GM18505 (cell line): ENCODE measurements at regions not wholly inside any gene's neighbourhood (a gene's known extent, or its start where the extent isn't known, plus 50 kb on each side); places are given as distances from the start of the nearest gene placed in this dataset.
A peak's percentile ranks its signal among the peaks of the same experiment; 100 is the strongest.
"Not testable (repeated sequence)": the region's sequence is repeated elsewhere in the genome, so short reads cannot be mapped to it uniquely, and the experiment has no call there.

Experiments used
- ATAC-seq: cut with Tn5 transposase; IDR thresholded peaks from one replicate; pipeline ENCODE4 v1.9.1; 2021; ENCODE audit not compliant: unreplicated experiment
- POLR2A ChIP-seq: IDR thresholded peaks from 4 replicates; pipeline ENCODE4 v1.6.1; 2011; ENCODE audit warnings: borderline replicate concordance; ENCODE audit not compliant: insufficient read depth, insufficient read length; ENCODE audit errors: extremely low read depth

DNA sequence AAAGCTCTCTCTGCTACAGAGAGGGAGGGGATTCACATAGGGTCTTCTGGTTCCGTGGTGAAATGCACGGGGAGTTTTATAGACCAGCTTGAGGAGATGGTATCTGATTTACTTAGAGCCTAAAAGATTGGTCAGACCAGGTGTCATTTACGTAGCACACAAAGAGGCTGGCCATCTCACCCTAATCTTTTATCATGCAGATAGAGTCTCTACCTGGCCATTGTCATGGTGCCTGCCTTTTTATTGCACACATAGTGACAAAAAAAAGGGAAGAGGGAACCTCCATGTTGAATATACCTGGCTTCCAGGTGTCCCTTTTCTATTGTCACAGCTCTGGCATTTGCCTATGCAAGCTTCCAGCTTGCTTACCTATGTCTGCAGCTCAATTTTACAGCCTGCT is 1456.1 kb downstream of the GATA3 start:
- no peak for ATAC-seq
- TF ChIP-seq POLR2A: no peak

DNA sequence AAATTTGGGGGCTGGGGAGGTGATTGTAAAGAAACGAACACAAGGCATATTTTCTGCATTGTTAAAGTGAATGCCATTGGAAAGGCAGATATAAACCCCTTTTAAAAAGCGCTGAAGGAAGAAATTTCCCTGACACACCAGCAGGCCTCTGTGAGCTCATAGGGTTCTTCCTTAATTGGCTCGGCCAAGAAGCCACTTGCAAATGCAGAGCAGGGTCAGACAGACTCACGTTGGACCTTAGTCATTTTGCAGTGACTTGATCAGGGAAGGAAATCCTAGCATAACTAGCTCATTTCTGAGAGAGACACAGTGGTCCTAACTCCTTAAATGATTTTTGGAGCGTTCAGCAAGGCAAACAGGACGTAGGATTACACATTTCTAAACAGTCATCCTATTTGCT is 1461.4 kb downstream of the GATA3 start:
- ATAC-seq: no peak
- no peak for TF ChIP-seq POLR2A

DNA sequence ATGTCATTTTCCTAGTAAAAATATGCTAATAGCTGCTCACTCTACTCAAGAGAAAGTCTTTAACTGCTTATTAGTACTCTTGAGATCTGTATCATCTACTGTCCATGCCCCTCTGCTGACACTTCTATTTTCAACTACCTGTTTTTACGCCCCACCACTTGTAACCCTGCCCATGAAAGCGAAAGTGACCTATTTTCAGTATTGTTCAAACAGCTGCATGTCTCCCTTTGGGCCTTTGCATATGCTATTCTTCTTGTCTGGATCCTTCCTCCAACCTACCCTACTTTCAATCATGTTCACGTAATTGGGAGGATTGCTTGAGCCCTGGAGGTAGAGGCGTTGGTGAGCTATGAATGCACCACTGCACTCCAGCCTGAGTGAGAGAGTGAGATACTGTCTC is 1481.3 kb downstream of the GATA3 start:
- ATAC-seq: peak; percentile 81
- TF ChIP-seq POLR2A: no peak

DNA sequence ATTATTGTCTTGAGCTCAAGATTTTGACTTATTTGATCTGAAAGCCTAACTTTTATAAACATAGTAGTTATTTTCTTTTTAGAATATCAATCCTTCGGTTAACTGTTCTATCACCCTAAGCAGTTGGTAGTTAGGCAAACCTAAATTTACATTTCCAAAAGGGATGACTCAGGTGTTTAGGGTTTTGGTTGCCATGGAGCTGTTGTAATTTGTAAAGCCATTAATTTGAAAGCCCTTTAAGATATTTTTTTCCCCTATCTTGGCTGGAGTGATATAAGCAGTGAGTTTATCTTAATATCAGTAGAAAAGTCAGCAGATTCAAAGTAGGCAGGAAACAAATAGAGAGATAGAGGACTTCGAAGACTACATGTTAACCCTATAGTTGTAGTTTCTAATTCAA is 1472.6 kb upstream of the CELF2 start:
- no peak for ATAC-seq
- TF ChIP-seq POLR2A: no peak

DNA sequence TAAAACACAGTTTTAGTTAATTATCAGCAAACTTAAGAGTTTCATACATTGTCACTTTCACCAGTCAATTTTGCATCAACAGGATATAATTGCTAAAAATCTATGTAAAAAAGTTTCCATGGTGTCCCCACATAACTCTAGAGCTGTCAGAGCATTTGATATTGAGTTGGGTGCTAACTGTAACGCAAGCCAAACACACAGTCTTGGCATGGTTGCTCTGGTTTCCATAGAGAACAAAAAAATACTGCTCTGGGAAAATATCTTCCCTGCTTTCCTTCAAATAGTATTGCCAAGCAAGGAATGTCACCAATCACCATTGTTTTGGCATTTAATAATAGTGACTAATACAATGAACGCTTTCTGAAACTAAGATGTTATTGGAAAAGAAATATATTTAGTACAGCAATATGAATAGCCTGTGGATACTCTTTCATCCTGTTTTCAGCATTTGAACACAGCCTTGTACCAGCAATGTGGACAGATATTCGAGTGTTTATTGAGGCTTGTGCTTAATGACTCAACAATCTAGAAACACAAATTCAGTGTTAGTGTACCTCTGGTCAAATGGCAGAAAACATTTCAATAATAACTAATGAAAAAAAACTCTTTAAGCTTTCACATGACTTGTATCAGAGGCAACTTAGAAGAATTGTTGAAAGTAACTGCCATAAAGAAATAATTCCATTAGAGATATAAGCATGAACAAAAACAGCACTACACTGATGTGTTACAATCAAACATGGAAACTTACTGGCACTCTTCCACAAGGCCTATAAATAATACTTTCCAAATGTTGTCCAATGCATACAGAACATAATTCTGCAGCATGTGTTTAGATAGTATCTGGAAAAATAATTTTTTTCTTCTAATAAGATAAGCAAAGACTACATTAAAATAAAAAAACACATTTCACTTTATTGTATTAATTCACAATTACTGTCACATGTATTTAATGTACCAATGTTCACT is 1469.5 kb upstream of the CELF2 start:
- no peak for TF ChIP-seq POLR2A
- no peak for ATAC-seq

DNA sequence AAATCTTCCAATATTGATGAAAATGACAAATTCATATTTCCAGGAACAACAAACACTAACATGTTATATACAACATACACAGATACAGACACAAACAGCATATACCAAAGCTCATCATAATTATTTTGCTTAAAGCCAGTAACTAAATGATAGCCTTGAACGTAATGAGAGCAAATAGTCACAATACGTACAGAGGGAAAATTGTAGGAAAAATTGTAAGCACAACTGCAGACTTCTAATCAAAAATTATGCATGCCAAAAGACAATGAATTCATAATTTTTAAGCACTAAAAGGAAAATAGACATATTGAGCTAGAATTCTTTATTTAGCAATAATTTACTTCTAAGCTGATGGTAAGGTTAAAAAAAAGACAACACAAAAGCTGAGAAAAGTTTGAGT is 1466.9 kb upstream of the CELF2 start:
- TF ChIP-seq POLR2A: no peak
- ATAC-seq: no peak

DNA sequence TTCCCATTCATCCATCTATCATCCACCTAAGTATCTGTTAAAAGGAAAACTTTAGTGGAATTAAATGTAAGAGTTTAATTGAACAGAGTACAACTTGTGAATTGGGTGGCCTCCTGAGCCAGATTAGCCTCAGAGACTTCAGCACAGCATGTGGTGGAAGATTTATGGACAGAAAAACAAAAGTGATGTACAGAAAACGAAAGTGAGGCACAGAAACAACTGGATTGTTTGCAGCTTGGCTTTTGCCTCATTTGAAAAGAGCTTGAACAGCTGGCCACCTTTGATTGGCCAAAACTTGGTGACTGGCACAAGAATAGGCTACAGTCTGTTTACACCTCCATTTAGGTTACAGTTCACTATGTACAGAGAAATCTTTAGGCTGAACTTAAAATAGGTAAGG is 1463.4 kb upstream of the CELF2 start:
- TF ChIP-seq POLR2A: no peak
- no peak for ATAC-seq

DNA sequence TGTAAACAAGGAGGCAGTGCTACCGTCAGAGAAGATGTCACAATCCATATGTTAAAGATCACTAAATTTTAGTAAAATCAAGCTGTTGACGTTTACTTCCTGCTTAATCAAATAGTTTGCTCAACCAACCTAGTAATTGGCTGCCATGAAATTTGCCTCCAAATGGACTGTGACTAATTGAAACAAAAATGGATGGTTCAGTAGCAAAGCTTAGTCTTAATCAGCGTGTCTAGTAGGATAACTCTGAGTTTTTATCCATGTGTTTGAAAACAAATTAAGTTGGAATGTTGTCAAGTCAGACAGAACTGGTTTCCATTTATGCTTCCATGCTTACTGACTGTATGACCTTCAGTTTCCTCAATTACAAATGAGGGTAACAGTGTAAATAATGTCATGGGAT is 1456.7 kb upstream of the CELF2 start:
- no peak for TF ChIP-seq POLR2A
- ATAC-seq: no peak

DNA sequence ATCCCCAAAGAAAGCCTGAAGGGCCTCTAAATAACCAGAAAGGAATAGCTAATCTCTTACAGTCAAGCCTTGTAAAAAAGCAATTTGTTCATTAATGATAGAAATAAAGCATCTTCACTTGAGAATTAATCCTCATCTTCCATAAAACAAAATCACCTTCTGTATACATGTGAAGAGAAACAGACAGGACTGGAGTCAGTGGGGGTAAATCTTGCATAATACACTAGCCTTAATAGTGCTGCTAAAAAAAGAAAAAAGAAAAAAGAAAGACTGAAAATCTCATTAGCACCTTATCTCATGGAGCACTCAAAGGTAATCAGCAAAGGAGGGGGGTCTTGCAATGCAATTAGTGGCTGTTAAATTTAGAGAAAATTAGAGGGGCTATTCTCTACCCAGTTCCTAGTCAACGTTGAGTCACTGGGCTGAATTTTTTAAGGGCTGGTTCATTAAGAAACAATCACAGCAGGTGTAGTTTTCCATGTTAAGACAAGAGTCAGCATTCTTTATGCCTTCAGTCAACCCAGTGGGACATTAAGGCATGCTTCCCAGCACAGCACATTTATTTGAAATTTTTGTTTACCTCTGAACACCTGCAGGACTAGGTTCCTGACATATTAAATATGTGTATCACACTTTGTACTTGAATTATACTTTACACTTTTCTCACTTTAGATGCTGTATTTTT is 1455.7 kb upstream of the CELF2 start:
- TF ChIP-seq POLR2A: no peak
- ATAC-seq: no peak

DNA sequence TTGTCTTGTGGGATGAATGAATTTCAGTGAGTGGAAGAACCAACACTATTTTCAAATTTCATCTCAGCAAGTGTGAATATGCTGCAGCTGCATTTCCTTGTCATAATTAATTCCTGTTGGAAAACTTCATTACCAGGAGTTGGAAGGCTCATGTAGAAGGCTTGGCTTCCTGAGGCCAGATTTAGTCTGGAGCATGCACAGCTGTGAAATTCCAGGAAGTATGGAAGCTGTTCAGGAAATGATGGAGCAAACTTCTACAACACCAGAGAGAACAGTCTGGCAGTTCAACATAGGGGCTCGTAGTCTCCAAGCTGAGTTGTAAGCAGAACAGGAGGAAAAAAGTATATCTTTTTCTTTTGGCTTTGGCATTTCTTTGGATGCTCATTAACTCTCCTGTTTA is 1439.9 kb upstream of the CELF2 start:
- TF ChIP-seq POLR2A: no peak
- ATAC-seq: no peak

DNA sequence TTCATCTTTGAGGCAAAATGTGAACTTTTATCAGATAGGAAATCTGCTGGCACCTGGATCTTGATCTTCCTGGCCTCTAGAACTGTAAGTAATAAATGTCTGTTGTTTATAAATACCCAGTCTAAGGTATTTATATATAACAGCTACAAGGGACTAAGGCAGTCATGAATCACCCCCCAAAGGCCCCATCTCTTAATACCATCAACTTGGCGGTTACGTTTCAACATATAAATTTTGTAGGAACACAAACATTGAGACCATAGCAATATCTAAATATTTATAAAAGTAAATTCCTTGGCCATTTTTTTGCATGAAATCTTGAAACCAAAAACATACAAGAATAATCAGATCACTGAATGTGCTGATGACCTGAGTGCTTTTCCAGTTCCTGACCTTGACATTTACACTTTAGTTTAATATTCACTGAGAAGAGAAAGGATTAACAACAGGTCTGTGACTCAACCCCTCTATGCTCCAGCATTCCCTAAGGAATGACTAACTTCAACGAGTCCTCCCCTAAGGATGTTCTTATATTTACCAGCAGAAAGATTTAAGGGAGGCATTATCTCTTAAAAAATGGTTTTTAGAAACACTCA is 1438.5 kb upstream of the CELF2 start:
- no peak for ATAC-seq
- no peak for TF ChIP-seq POLR2A

DNA sequence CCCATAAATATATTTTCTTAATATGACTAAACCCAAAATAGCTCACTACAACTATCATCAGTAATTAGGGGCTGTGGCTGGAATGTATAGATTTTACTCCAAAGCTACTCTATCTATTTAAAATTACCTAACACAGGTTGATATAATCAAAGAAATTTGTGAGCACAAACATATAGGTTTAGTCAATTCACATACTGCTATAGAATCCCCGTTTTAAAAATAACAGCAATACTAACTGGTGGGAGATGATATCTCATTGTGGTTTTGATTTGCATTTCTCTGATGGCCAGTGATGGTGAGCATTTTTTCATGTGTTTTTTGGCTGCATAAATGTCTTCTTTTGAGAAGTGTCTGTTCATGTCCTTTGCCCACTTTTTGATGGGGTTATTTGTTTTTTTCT is 1434.9 kb upstream of the CELF2 start:
- not testable (repeated sequence) for ATAC-seq

DNA sequence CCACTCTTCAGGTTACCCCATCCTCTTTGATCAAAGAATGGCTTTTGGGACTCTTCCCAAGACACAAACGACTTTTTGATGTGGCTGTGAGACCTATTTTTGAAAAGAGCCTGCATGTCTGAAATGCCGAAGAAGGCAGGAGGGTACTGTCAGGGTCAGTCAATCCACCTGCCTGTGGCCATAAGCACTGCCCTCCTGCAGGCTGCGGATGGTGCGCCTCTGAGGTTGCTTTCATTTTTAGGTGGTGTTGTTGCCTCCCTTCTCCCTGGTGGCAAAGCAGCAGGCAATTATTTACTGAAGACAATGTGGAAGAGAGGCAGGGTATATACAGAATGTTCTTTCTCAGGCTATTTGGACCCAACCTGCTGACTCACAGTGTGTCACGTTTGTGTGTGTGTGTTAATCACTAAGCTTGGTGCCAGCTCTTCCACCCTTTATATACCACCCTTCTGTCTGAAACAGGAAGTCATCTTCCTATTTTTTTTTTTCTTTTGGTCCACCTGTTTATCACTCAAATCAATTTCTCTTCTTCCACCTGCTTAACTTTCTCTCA is 1421.2 kb upstream of the CELF2 start:
- no peak for ATAC-seq
- TF ChIP-seq POLR2A: no peak
